ENCODE measurements at regions not wholly inside any gene's neighbourhood (a gene's known extent, or its start where the extent isn't known, plus 50 kb on each side); places are given as distances from the start of the nearest gene placed in this dataset.

- no peaks in the 10 kb centered on the region for H3K36me3 ChIP-seq
- no peaks in the 10 kb centered on the region for H3K4me1 ChIP-seq
- no peak overlapping the region for H3K4me3 ChIP-seq
- no peak overlapping the region for H3K27ac ChIP-seq
- TF ChIP-seq Cebpa-rat (IDR thresholded peaks at IDR 0.05), result no peak
- H4K20me1 ChIP-seq, result no peaks in the 10 kb centered on the region
- no peak overlapping the region for H3K9ac ChIP-seq
- no peak overlapping the region for H3K4me2 ChIP-seq
- no peaks in the 10 kb centered on the region for H3K27me3 ChIP-seq
- H3K9me3 ChIP-seq (replicated peaks in 1 of 11), result no peaks in the 10 kb centered on the region
Observed at GRCh38 chr5:74015716-74016115, 389.7 kb downstream of the ARHGEF28 start.

GRCh38 chr5:74013222-74013621, 387.2 kb downstream of the ARHGEF28 start:
- H3K4me3 ChIP-seq, result no peak overlapping the region
- no peak overlapping the region for H3K27ac ChIP-seq
- H3K9ac ChIP-seq, result no peak overlapping the region
- no peaks in the 10 kb centered on the region for H3K27me3 ChIP-seq
- no peak overlapping the region for H3K4me2 ChIP-seq
- TF ChIP-seq Cebpa-rat (IDR thresholded peaks at IDR 0.05), result no peak
- no peaks in the 10 kb centered on the region for H4K20me1 ChIP-seq
- H3K4me1 ChIP-seq, result no peaks in the 10 kb centered on the region
- H3K36me3 ChIP-seq, result no peaks in the 10 kb centered on the region
- H3K9me3 ChIP-seq (replicated peaks in 1 of 11), result no peaks in the 10 kb centered on the region

DNA sequence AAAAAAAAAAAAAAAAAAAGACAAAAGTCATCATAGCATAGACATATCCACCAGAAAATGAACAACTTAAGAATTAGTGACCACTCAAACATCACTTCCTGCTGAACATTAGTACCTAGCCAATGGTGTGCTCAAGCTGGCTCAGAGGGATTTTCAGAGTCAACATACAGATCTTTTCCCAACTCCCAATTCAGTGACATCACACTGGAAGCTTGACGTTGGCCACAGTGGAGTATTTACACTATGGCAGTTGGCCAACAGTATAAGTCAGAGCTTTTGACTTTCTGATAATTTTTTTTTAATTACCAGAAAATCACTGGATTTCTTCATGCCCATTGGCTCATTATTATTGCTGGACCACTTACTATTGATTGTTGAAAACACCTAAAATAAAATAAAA, 383.5 kb downstream of the ARHGEF28 start:
- H3K4me3 ChIP-seq, result no peak overlapping the region
- no peaks in the 10 kb centered on the region for H4K20me1 ChIP-seq
- H3K36me3 ChIP-seq, result no peaks in the 10 kb centered on the region
- no peaks in the 10 kb centered on the region for H3K4me1 ChIP-seq
- no peak overlapping the region for H3K27ac ChIP-seq
- H3K9ac ChIP-seq, result no peak overlapping the region
- TF ChIP-seq Cebpa-rat (IDR thresholded peaks at IDR 0.05), result no peak
- no peak overlapping the region for H3K4me2 ChIP-seq
- no peaks in the 10 kb centered on the region for H3K27me3 ChIP-seq
- no peaks in the 10 kb centered on the region for H3K9me3 ChIP-seq (replicated peaks in 1 of 11)

GRCh38 chr5:74007193-74007592, 381.2 kb downstream of the ARHGEF28 start:
- no peak for TF ChIP-seq Cebpa-rat (IDR thresholded peaks at IDR 0.05)
- Histone ChIP-seq H3K4me2 (no peak overlapping the region), H3K4me1 (no peaks in the 10 kb centered on the region), H3K36me3 (no peaks in the 10 kb centered on the region), H3K9ac (no peak overlapping the region), H3K9me3 (replicated peaks in 1 of 11) (no peaks in the 10 kb centered on the region), H3K27me3 (no peaks in the 10 kb centered on the region), H3K27ac (no peak overlapping the region), H3K4me3 (no peak overlapping the region), H4K20me1 (no peaks in the 10 kb centered on the region)

DNA sequence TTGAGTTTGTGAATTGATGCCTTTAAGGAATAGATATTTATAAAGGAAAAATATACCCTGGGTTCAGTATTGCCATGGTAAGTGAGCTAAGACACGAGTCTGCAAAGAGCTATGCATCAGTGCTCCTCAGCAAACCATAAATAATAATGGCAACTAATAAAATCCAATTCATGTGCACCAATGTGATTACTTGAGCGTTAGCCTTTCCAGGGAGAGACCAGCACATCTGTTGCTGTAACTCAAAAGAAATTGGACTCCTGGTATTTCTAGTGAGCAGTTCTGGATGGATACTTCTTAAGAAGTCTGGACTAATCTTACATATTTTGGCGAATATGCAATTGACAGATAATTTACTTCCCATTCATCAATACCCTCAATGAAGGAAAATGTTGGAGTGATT, 373.3 kb downstream of the ARHGEF28 start:
- Histone ChIP-seq H3K27me3 (no peaks in the 10 kb centered on the region), H3K9me3 (replicated peaks in 1 of 11) (peaks cover 0 to 8% (median 0%) of the 10 kb centered on the region in 11 experiments; a peak in 1 of 22 replicates), H3K4me3 (no peak overlapping the region), H3K27ac (no peak overlapping the region), H4K20me1 (no peaks in the 10 kb centered on the region), H3K4me2 (no peak overlapping the region), H3K4me1 (no peaks in the 10 kb centered on the region), H3K36me3 (no peaks in the 10 kb centered on the region), H3K9ac (no peak overlapping the region)
- TF ChIP-seq Cebpa-rat (IDR thresholded peaks at IDR 0.05), result no peak

- Histone ChIP-seq H3K27me3 (no peaks in the 10 kb centered on the region), H3K4me2 (no peak overlapping the region), H3K27ac (no peak overlapping the region), H4K20me1 (no peaks in the 10 kb centered on the region), H3K9ac (no peak overlapping the region), H3K9me3 (replicated peaks in 1 of 11) (peaks cover 0 to 9% (median 4%) of the 10 kb centered on the region in 11 experiments; a peak in 12 of 22 replicates), H3K4me1 (no peaks in the 10 kb centered on the region), H3K36me3 (no peaks in the 10 kb centered on the region), H3K4me3 (no peak overlapping the region)
- TF ChIP-seq Cebpa-rat (IDR thresholded peaks at IDR 0.05), result no peak
Observed at GRCh38 chr5:73998489-73998888, 372.5 kb downstream of the ARHGEF28 start.

GRCh38 chr5:73997960-73998359, 372.0 kb downstream of the ARHGEF28 start:
- peaks cover 0 to 13% (median 9%) of the 10 kb centered on the region in 11 experiments; a peak in 12 of 22 replicates for H3K9me3 ChIP-seq (replicated peaks in 1 of 11)
- no peak overlapping the region for H3K9ac ChIP-seq
- H3K27ac ChIP-seq, result no peak overlapping the region
- no peak overlapping the region for H3K4me2 ChIP-seq
- no peaks in the 10 kb centered on the region for H3K4me1 ChIP-seq
- TF ChIP-seq Cebpa-rat (IDR thresholded peaks at IDR 0.05), result no peak
- no peak overlapping the region for H3K4me3 ChIP-seq
- H3K27me3 ChIP-seq, result no peaks in the 10 kb centered on the region
- no peaks in the 10 kb centered on the region for H4K20me1 ChIP-seq
- H3K36me3 ChIP-seq, result no peaks in the 10 kb centered on the region

DNA sequence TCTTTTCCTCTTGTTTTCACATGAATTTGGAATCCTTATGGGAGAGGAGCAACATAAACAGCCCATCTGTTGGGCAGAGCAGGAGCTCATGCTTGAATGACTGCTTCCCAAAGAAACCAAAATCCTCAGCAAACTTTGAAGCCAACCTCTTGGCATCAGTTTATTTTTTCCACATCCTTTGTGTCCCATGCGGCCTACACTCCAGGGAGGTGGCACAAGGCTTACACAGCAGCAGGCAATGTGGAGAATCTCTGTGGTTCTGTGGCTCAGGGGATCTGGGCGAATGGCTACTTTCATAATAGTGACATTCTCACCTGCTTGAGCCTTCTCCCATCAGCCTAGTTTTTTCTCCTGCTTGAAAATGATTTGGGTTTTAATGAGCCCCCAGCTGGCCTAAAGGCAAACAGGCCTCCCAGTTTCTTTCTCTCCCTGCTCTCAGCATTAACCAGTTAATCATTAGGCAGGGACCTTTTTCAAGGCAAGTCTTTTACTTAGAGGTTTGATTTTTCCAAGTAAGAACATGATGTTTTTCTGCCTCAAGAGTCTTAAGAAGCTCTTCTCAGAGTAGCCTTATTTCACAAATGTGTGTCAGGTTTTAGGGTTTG, 370.3 kb downstream of the ARHGEF28 start:
- H3K27ac ChIP-seq, result no peak overlapping the region
- no peak for TF ChIP-seq Cebpa-rat (IDR thresholded peaks at IDR 0.05)
- no peak overlapping the region for H3K9ac ChIP-seq
- no peaks in the 10 kb centered on the region for H3K4me1 ChIP-seq
- H3K36me3 ChIP-seq, result no peaks in the 10 kb centered on the region
- no peaks in the 10 kb centered on the region for H3K27me3 ChIP-seq
- no peak overlapping the region for H3K4me3 ChIP-seq
- H3K9me3 ChIP-seq (replicated peaks in 1 of 11), result peaks cover 0 to 17% (median 9%) of the 10 kb centered on the region in 11 experiments; a peak in 12 of 22 replicates
- no peaks in the 10 kb centered on the region for H4K20me1 ChIP-seq
- H3K4me2 ChIP-seq, result no peak overlapping the region

DNA sequence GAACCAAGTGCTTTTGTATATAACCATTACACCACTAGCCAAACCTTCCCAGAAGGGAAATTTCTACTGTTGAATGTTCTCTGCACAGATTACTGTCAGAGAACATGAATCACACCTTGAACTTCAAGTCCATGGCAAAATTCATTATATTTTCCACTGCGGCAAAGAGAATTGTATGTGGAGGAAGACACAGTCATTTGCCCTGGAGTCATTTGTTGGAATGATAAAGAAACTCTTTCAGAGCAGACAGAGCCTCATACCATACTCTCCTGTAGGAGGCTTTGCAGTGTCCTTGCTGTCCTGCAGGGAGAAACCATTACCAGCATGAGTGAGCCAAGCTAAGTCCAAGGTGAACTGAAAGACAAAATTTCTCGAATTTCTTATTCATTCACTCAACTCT, 369.0 kb downstream of the ARHGEF28 start:
- H3K4me1 ChIP-seq, result no peaks in the 10 kb centered on the region
- no peaks in the 10 kb centered on the region for H3K36me3 ChIP-seq
- H3K4me2 ChIP-seq, result no peak overlapping the region
- no peak overlapping the region for H3K4me3 ChIP-seq
- H3K9me3 ChIP-seq (replicated peaks in 1 of 11), result peaks cover 0 to 17% (median 9%) of the 10 kb centered on the region in 11 experiments; a peak in 12 of 22 replicates
- H4K20me1 ChIP-seq, result no peaks in the 10 kb centered on the region
- no peak for TF ChIP-seq Cebpa-rat (IDR thresholded peaks at IDR 0.05)
- H3K27ac ChIP-seq, result no peak overlapping the region
- no peak overlapping the region for H3K9ac ChIP-seq
- H3K27me3 ChIP-seq, result no peaks in the 10 kb centered on the region
